ENCODE measurements at regions not wholly inside any gene's neighbourhood (a gene's known extent, or its start where the extent isn't known, plus 50 kb on each side); places are given as distances from the start of the nearest gene placed in this dataset.

- TF ChIP-seq, protein P1, sequence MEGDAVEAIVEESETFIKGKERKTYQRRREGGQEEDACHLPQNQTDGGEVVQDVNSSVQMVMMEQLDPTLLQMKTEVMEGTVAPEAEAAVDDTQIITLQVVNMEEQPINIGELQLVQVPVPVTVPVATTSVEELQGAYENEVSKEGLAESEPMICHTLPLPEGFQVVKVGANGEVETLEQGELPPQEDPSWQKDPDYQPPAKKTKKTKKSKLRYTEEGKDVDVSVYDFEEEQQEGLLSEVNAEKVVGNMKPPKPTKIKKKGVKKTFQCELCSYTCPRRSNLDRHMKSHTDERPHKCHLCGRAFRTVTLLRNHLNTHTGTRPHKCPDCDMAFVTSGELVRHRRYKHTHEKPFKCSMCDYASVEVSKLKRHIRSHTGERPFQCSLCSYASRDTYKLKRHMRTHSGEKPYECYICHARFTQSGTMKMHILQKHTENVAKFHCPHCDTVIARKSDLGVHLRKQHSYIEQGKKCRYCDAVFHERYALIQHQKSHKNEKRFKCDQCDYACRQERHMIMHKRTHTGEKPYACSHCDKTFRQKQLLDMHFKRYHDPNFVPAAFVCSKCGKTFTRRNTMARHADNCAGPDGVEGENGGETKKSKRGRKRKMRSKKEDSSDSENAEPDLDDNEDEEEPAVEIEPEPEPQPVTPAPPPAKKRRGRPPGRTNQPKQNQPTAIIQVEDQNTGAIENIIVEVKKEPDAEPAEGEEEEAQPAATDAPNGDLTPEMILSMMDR (conservative IDR thresholded peaks at IDR 0.05) = no peak
- no peak for TF ChIP-seq EZH2 (IDR thresholded peaks at IDR 0.05; ENCODE audit: low read depth)
Observed at GRCh38 chr6:168726312-168726856, 285.4 kb downstream of the SMOC2 start.
